Upper lobe of right lung (tissue), 1 donor: ENCODE measurements at regions not wholly inside any gene's neighbourhood (a gene's known extent, or its start where the extent isn't known, plus 50 kb on each side); places are given as distances from the start of the nearest gene placed in this dataset.

Experiments used
- ATAC-seq: fragments of 200-7000 bp; cut with Tn5 transposase; one replicate; pipeline ENCODE4 v1.9.1; 2020; ENCODE audit warnings: mild to moderate bottlenecking, moderate library complexity
- DNase-seq: peaks from one replicate; pipeline ENCODE4 v3.0.0-alpha.2; 2020
- H3K27ac ChIP-seq: fragments of 200-600 bp; one replicate; pipeline ENCODE4 v1.8.0; 2022
- H3K27me3 ChIP-seq: fragments of 200-600 bp; one replicate; pipeline ENCODE4 v1.8.0; 2022; ENCODE audit warnings: mild to moderate bottlenecking
- H3K36me3 ChIP-seq: fragments of 200-600 bp; one replicate; pipeline ENCODE4 v1.8.0; 2022
- H3K4me1 ChIP-seq: fragments of 200-600 bp; one replicate; pipeline ENCODE4 v1.8.0; 2022
- H3K4me3 ChIP-seq: fragments of 200-600 bp; one replicate; pipeline ENCODE4 v1.8.0; 2022; ENCODE audit warnings: mild to moderate bottlenecking
- H3K9me3 ChIP-seq: fragments of 200-600 bp; one replicate; pipeline ENCODE4 v1.8.0; 2022
- CTCF ChIP-seq: fragments of 200-600 bp; IDR thresholded peaks from one replicate; pipeline ENCODE4 v1.8.0; 2022; ENCODE audit warnings: antibody characterized with exemption
- intact Hi-C: fragments of 100-400 bp; cut with DNase I; formaldehyde crosslinking; loops from one replicate; pipeline ENCODE4 v1.11.0; 2022
- donor health status: DM: no; HTN: yes; CAD: no; lungs with severe emphysema.

- no peaks in the 10 kb centered on the region for H3K9me3 ChIP-seq
- no peaks in the 10 kb centered on the region for H3K36me3 ChIP-seq
- intact Hi-C loops, result no loop called here
- H3K27me3 ChIP-seq, result no peaks in the 10 kb centered on the region
- no peak for DNase-seq
- no peak overlapping the region for H3K27ac ChIP-seq
- no peak for ATAC-seq
- H3K4me3 ChIP-seq, result no peak overlapping the region
- TF ChIP-seq CTCF, result no peak
- no peaks in the 10 kb centered on the region for H3K4me1 ChIP-seq
Observed at GRCh38 chr6:137952247-137952646, 85.2 kb downstream of the TNFAIP3 start.

GRCh38 chr6:137953761-137954160 lies 86.7 kb downstream of the TNFAIP3 start:
- no peak for DNase-seq
- no peak overlapping the region for H3K4me3 ChIP-seq
- TF ChIP-seq CTCF, result no peak
- no peaks in the 10 kb centered on the region for H3K36me3 ChIP-seq
- H3K4me1 ChIP-seq, result peaks cover 8% of the 10 kb centered on the region
- no peaks in the 10 kb centered on the region for H3K27me3 ChIP-seq
- intact Hi-C loops, result no loop called here
- H3K9me3 ChIP-seq, result no peaks in the 10 kb centered on the region
- no peak for ATAC-seq
- H3K27ac ChIP-seq, result no peak overlapping the region

- H3K27ac ChIP-seq, result no peak overlapping the region
- H3K9me3 ChIP-seq, result no peaks in the 10 kb centered on the region
- no peaks in the 10 kb centered on the region for H3K36me3 ChIP-seq
- DNase-seq (no peak), ATAC-seq (no peak)
- intact Hi-C loops, result no loop called here
- H3K27me3 ChIP-seq, result no peaks in the 10 kb centered on the region
- no peak overlapping the region for H3K4me3 ChIP-seq
- peaks cover 8% of the 10 kb centered on the region for H3K4me1 ChIP-seq
- TF ChIP-seq CTCF, result no peak
Observed at GRCh38 chr6:137954253-137954652, 87.2 kb downstream of the TNFAIP3 start.

- no peak for ATAC-seq
- Histone ChIP-seq H3K27me3 (no peaks in the 10 kb centered on the region), H3K4me3 (no peak overlapping the region), H3K4me1 (peaks cover 8% of the 10 kb centered on the region), H3K36me3 (no peaks in the 10 kb centered on the region), H3K9me3 (no peaks in the 10 kb centered on the region), H3K27ac (no peak overlapping the region)
- no peak for TF ChIP-seq CTCF
- DNase-seq, result no peak
- intact Hi-C loops, result no loop called here
Observed at GRCh38 chr6:137956098-137956488, 89.0 kb downstream of the TNFAIP3 start.

- H3K27me3 ChIP-seq, result no peaks in the 10 kb centered on the region
- no peaks in the 10 kb centered on the region for H3K36me3 ChIP-seq
- H3K27ac ChIP-seq, result no peak overlapping the region
- no peak overlapping the region for H3K4me3 ChIP-seq
- intact Hi-C loops, result no loop called here
- H3K4me1 ChIP-seq, result peaks cover 8% of the 10 kb centered on the region
- ATAC-seq (no peak), DNase-seq (no peak)
- TF ChIP-seq CTCF, result no peak
- no peaks in the 10 kb centered on the region for H3K9me3 ChIP-seq
Observed at GRCh38 chr6:137957471-137957870, 90.4 kb downstream of the TNFAIP3 start.

- DNase-seq (no peak), ATAC-seq (peak; percentile 90)
- Histone ChIP-seq H3K27ac (no peak overlapping the region), H3K4me3 (no peak overlapping the region), H3K36me3 (no peaks in the 10 kb centered on the region), H3K9me3 (no peaks in the 10 kb centered on the region), H3K27me3 (no peaks in the 10 kb centered on the region), H3K4me1 (peaks cover 8% of the 10 kb centered on the region)
- intact Hi-C loops, result no loop called here
- no peak for TF ChIP-seq CTCF
Observed at GRCh38 chr6:137958811-137959565, 91.9 kb downstream of the TNFAIP3 start.
